ENCODE measurements at regions not wholly inside any gene's neighbourhood (a gene's known extent, or its start where the extent isn't known, plus 50 kb on each side); places are given as distances from the start of the nearest gene placed in this dataset.

DNA sequence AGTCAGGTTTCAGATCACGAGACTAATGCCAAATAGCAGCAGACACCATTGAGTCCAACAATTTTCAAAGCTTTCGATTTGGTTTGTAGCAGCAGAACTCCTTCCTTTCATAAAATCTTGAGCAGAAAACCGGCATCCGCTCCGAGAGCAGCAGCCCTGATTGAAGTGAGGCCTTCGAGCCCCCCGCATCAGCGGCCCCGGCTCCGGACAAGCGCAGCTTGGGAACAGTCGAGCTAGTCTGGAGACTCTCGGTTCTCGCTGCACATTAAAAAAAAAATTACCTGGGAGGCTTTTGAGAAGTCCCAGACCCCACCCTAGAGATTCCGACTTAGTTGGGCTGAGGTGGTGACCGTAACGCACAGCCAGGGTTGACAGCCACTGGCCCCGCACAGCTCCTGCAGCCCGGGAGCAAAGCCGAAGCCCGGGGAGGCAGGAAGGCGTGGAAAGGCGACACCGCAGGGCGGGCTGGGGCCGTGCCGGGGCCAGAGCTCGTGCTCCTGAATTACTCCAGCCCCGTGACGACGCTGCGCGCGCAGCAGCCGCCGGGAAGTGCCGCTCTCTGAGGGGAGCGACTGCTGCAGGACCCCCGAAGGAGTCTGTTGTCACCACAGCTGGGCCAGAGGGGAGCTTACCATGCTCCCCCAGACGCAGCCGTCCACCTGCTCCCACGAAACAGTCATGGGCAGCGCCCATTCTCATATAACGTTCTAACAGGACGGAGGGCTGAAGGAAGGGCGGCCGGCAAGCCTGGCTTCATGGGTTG is 57.8 kb downstream of the SPATA19 start:
- no peak for DNase-seq (ENCODE audit: low spot score)

GRCh38 chr11:133785795-133786340 is 59.4 kb downstream of the SPATA19 start:
- DNase-seq (ENCODE audit: low spot score), result no peak

GRCh38 chr11:133784359-133784758 is 61.0 kb downstream of the SPATA19 start:
- no peak for DNase-seq (ENCODE audit: low spot score)

- DNase-seq (ENCODE audit: low spot score), result no peak
Measured at GRCh38 chr11:133782116-133782725, 63.1 kb downstream of the SPATA19 start.

DNA sequence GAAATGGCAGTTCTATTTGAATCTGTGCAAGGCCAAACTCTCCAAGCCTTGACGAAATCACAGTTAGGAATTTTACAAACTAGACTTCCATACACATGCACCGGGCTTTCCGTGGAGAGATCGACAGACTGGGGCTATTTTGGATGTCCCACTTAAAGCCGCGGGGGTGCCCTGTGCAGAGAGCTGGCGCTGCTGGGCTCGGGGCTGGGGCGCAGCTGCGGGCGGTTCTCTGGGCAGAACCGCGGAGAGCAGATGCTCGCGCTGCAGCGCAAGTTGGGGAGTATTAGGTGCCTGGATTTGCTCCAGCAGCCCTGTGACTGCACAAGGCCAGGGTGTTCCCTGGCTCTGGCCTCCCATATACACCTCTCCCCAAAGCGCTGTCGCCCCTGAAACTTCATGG is 67.2 kb downstream of the SPATA19 start:
- no peak for DNase-seq (ENCODE audit: low spot score)

DNA sequence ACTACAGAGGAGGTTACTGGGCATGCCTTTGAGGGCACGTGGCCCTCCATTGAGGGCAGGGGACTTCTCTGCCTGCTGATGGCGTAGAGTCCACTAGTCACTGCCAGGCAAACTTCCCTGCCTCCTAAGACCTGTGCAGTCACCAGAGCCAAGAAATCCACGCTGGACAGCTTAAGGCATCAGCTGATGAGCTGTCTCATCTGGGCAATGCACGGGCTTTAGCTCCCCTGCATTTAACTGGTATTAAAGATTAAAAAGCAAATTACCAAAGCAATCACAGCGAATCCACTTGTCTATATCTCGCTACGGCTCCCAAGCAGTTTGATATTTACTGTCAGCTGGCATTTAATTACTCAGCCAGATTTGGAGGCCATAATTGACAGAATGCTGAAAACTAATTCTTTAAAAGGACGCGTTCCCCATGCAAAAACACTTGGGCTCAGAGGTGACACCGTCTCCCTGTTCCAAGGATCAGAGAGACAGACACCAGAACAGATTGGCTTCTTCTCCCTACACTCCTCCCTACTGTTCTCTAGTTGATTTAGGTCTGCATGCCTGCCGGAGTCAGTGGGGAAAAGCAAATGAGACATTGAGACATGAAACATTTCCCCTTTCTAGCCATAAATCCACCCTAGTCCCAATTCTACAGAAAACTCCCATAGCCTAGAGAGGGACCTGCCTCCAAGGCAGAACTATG is 68.5 kb downstream of the SPATA19 start:
- no peak for DNase-seq (ENCODE audit: low spot score)

DNA sequence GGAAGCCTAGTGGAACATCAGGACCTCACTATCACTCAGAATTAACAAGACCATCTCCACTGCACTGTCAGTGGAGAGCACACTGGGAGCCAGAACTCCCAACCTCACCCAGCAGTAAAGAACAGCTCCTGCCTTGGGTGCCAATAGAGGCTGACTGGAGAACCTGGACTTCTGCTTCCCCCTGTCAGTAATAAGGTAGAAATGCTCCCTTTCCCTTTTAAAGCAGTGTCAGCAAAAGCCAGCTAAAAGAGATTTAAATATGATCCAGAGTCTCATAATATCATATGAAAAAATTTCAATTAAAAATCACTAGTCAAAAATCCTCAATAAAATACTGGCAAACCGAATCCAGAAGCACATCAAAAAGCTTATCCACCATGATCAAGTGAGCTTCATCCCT is 82.8 kb downstream of the SPATA19 start:
- no peak for DNase-seq (ENCODE audit: low spot score)

- no peak for DNase-seq (ENCODE audit: low spot score)
Measured at GRCh38 chr11:133753150-133753549, 92.2 kb downstream of the SPATA19 start.

DNA sequence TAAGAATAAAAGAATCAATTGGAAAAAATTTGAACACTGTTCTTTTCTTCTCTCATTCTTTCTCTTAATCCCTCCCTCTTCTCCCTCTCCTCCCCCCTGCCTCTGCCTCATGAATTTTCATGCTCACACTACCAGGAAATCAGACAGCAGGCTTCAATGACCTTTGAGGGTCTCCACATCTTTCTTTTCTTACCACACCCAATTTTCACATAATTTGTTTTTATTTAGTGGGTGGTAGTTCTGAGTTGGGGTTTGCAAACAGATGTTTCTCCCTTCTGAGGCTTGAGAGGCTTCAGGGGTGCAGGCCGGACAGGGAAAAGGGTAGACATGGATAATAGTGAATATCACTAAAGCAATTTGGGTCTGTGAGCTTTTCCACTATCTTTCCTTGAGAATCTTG is 95.5 kb downstream of the SPATA19 start:
- DNase-seq (ENCODE audit: low spot score), result no peak

DNA sequence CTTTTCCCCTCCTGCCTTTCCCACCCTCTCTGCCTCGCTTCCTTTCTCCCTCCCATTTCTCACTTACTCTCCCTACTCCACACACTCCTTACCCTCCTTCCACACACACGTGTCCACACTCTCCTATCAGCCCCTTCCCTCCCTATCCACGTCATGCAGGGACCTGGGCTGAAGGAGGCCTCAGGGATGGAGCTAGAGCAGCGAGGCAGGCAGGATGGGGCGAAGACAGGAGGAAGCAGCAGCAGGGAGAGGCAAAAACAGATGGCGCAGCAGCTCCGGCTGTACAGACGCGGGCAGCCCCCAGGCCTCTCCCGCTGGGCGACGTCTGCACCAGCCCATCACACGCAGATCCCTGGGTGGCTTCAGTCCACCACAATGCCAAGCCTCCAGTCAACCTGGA is 97.9 kb downstream of the SPATA19 start:
- no peak for DNase-seq (ENCODE audit: low spot score)

DNA sequence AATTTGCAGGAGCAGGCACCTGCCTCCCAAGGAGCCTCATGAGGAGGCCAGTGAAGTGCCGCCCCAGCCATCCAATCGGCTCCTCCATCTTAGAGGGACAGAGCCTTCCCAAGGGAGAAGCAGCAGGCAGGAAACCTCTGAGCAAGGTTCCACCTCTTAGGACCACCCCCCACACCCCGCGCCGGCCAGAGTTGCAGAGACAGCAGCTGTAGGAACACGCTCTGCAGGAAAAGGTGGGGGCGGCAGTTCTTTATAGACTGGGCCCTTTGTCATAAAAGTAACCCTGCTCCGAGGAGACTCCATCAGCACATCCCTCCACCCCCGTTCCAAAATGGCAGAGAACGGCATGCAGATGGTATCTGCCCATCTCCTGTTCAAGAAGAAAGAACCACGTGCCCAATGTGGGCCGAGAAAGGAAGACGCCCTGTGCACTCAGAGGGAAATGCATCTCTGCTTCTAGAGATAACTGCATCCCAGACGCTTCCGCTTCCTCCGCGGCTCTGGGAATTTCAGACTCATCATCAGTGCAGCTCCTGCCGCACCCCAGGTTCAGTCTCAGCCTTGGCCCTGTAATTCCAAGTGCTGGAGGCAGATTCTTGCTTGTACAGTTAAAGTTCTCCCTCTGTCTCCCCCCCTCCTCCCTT is 98.5 kb downstream of the SPATA19 start:
- DNase-seq (ENCODE audit: low spot score), result no peak

GRCh38 chr11:133745791-133746190 is 99.5 kb downstream of the SPATA19 start:
- no peak for DNase-seq (ENCODE audit: low spot score)

GRCh38 chr11:133742353-133742752 is 103.0 kb downstream of the SPATA19 start:
- DNase-seq (ENCODE audit: low spot score), result no peak

GRCh38 chr11:133740963-133741362 is 104.3 kb downstream of the SPATA19 start:
- no peak for DNase-seq (ENCODE audit: low spot score)

DNA sequence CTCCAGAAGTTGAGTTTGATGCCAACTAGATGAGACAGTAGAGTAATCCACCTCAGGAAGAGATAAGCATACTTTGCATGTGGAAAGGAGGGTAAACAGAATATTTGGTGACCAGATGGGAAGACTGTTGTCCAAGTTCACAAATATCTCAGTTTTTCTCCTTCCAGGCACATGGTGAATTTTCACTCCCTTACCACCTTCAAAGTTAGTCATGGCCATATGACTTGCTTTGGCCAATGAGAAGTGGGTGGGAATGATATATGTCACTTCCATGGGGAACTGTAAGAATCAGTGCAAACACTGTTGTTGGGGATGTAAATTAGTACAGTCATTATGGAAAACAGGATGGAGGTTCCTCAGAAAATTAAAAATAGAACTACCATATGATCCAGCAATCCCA is 105.8 kb downstream of the SPATA19 start:
- DNase-seq (ENCODE audit: low spot score), result no peak

GRCh38 chr11:133738624-133739023 is 106.7 kb downstream of the SPATA19 start:
- DNase-seq (ENCODE audit: low spot score), result no peak

DNA sequence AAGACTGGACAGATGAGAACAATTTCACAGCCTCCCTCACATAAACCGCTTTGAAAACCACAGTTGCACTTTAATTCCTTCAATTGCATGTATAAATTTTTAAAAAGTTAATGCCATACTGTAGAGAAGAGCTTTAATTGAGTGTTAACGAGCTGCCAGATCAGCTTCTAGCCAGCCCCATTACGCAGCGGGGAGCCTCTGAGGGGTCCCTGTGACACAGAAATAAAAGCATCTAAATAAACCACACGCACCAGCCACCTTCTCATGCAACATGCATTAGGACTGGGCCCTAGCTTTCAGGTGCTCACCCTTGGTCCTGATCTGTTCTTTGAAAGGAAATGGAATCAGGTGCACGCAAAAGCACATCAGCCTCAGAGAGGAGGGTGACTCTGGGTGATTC is 111.7 kb downstream of the SPATA19 start:
- DNase-seq (ENCODE audit: low spot score), result peak; percentile 30

DNA sequence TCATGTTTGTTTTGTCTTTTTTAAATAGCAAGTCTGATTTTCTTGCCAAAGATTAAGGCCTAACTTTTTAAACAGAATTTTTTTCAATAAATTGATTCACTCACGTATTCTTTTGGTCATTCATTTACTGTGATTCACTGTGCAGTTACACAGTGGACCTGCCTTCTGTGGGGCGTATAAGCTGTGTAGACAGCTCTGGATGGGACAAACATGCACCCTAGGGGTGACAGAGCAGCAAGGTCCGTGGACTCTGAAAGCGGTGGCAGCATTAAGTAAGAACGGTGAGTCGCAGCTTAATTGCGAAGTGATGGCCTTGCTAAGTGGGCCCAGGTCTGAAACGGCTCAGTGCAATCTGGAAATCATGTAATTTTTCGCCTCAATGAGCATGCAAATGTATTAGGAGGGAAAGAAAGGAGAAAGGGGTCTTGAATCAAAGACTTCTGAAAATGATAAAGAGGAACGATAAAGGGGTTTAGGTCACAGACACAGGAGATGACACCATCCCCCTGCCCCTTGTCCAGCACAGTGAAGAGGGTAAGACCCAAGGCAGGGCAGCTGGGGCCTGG is 113.1 kb downstream of the SPATA19 start:
- peak; percentile 40 for DNase-seq (ENCODE audit: low spot score)

DNA sequence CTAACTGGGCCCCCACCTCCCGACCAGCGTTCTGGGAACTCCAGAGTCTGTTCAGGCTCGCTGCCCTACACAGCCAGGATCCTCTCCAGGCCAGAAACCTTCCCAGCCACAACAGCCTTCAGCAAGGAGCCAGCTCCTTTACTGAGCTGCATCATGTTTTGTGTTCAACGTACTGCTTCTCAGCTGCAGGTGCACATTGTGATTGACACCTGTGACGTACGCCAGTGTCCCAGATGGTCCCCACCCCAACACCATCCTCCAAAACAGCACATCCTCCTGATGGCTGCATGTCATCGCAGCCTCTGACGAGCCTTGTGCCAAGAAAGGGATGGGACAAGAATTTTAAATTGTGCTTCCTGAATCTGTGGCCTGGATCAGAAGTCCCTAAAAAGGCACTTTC is 117.5 kb downstream of the SPATA19 start:
- DNase-seq (ENCODE audit: low spot score), result peak; percentile 15

GRCh38 chr11:133726542-133726941 is 118.8 kb downstream of the SPATA19 start:
- DNase-seq (ENCODE audit: low spot score), result peak; percentile 28

GRCh38 chr11:133724116-133724515 is 121.2 kb downstream of the SPATA19 start:
- peak; percentile 64 for DNase-seq (ENCODE audit: low spot score)

- no peak for DNase-seq (ENCODE audit: low spot score)
Measured at GRCh38 chr11:133723056-133723455, 122.3 kb downstream of the SPATA19 start.

Data from left forelimb (tissue), 1 donor.